ENCODE measurements at regions not wholly inside any gene's neighbourhood (a gene's known extent, or its start where the extent isn't known, plus 50 kb on each side); places are given as distances from the start of the nearest gene placed in this dataset.
"Not testable (repeated sequence)": the region's sequence is repeated elsewhere in the genome, so short reads cannot be mapped to it uniquely, and the experiment has no call there.

DNA sequence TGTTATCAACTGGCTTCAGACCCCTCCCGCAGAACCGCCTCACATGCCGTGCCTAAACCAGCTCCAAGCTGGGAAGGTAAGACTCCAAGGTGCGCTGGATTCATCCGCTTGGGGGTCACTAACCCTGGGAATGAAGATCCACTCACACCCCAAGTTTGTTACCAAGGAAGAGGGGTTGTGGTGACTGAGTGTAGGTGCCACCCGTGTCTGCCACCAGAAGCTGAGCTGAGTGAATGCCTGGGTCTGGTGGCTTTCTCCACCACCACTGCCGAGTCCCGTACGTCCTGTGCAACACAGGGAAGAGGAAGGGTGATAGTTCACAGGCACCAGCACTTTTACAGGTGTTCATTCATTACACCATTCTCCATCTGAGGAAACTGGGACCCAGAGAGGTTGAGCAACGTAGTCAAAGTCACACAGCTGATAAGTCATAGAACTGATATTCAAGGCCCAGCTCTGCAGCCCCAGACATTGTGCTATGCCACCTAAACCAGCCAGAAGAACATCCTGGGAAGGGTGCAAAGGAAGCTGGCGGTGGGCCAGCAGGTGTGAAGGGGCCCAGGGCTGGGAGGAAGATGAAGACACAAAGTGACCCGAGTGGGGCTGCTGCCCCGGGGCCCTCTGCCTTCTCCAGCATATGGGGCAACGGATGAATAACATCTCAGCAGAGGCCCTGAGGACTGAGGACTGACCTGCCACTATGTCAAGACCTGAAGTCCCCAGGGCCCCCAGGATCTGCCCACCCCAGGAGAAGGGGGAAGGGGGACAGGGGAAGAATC, 70.9 kb upstream of the PPP1R26 start:
- Histone ChIP-seq H3K4me1 (peaks cover 6% of the 10 kb centered on the region), H3K36me3 (ENCODE audit: low read depth, missing control alignments) (no peaks in the 10 kb centered on the region), H3K27me3 (no peaks in the 10 kb centered on the region), H3K27ac (no peak overlapping the region), H3K9me3 (no peaks in the 10 kb centered on the region), H3K4me3 (no peak overlapping the region)
- 90 to 92% methylated on average over 14 of the region's 14 CpGs for WGBS, 2 donors
- intact Hi-C loops (cut with DNase I; ENCODE audit: low total_unique reads): no loop called here
- no peak for TF ChIP-seq POLR2A (IDR thresholded peaks at IDR 0.05)
- TF ChIP-seq, protein P1, sequence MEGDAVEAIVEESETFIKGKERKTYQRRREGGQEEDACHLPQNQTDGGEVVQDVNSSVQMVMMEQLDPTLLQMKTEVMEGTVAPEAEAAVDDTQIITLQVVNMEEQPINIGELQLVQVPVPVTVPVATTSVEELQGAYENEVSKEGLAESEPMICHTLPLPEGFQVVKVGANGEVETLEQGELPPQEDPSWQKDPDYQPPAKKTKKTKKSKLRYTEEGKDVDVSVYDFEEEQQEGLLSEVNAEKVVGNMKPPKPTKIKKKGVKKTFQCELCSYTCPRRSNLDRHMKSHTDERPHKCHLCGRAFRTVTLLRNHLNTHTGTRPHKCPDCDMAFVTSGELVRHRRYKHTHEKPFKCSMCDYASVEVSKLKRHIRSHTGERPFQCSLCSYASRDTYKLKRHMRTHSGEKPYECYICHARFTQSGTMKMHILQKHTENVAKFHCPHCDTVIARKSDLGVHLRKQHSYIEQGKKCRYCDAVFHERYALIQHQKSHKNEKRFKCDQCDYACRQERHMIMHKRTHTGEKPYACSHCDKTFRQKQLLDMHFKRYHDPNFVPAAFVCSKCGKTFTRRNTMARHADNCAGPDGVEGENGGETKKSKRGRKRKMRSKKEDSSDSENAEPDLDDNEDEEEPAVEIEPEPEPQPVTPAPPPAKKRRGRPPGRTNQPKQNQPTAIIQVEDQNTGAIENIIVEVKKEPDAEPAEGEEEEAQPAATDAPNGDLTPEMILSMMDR (IDR thresholded peaks at IDR 0.05): no peak
- no peak for DNase-seq

DNA sequence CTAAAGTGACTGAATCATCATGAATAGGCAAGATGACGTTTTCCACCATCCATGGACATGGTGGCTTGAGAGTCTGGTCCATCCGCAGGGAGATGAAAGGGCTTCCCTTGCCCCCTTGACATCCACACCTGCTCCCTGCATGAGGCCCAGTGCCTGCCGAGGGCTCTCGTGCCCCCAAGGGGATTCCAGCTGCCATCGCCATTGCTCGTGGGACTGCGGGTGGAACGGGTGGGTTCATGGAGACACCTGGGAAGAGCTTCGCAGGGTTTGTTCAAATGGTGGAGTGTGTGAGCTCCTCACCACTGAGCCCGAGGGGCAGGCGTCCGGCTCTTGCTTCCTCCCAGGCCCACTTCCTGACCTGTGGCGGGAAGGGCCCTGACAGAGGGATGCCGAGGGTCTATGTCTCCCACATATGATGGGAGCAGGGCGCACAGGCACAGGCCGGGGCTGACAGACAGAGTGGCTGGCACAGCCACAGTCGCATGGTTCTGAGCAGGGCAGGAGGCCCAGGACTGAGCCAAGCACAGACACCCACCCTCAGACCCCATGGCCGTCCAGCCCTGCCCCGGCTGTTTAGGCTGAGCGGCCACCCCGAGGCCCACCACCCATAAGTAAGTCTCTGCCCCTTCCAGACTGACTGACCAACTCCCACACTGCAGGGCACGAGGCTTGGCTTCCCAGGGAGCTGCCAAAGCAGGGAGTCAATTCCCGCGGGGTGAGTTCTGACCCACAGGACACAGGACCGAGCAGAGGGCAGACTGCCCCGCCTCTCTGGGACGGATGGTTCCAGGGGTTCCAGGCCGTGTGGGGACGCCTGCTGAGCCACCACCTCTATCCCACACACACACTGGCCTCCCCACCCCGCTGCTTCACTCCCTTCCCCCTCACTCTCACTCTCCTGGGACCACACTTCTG, 70.0 kb upstream of the PPP1R26 start:
- H3K9me3 ChIP-seq: no peaks in the 10 kb centered on the region
- intact Hi-C loops (cut with DNase I; ENCODE audit: low total_unique reads): loop anchor here (5.0 kb wide), 1 partner anchor 322 kb away; the partner anchor contains the start of gene OLFM1
- no peak for DNase-seq
- no peaks in the 10 kb centered on the region for H3K36me3 ChIP-seq (ENCODE audit: low read depth, missing control alignments)
- peaks cover 6% of the 10 kb centered on the region for H3K4me1 ChIP-seq
- 89 to 91% methylated on average over 19 to 30 of the region's 30 CpGs for WGBS, 2 donors
- no peak overlapping the region for H3K27ac ChIP-seq
- no peaks in the 10 kb centered on the region for H3K27me3 ChIP-seq
- no peak overlapping the region for H3K4me3 ChIP-seq
- TF ChIP-seq POLR2A (IDR thresholded peaks at IDR 0.05): no peak
- TF ChIP-seq, protein P1 (IDR thresholded peaks at IDR 0.05): no peak

DNA sequence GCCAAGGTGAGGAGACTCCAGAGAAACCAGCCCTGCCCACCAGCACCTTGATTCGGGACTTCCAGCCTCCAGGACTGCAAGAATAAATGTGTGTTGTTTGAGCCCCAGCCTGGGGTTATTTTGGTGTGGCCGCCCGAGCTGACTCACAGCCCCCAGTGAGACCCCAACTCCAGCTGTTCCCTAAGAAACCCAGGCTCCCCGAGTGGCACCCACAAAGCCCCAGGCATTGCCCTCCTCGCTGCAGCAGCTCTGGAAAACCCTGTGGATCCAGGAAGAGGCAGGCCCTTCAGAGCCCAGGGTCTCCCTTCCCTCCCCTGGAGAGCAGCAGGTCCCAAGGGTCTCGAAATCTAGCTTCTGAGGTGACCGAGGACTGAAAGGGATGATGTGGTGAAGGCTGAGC, 69.2 kb upstream of the PPP1R26 start:
- Histone ChIP-seq H3K27me3 (no peaks in the 10 kb centered on the region), H3K4me3 (no peak overlapping the region)

DNA sequence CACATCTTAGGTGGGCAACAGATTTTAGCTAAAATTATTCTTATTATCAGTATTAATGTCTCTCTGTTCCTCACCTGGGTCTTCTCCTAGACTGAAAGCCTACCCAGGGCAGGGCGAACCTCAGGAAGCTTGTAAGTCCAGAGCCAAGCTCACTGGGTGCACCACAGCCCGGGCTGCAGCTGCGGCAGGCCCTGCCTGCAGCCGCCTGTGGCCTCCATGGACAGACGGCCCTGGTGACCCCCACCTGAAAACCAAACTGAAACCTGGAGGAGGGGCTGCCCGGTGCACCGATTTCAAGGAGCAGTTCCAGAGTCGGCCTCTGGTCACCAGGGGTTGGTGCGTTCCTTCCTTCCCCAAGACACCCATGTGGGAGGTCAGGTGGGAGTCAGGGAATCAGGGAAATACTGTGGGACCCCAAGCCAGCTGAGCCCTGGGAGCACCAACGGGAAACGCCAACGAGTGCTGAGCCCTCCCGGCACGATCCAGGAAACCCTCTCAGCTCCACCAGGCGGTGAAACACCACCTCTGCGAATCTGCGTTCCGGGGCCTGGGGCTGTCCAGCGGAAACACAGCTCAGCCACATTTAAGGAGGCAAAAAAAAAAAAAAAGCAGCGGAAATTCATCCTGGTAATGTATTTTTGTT, 68.6 kb upstream of the PPP1R26 start:
- TF ChIP-seq POLR2A (IDR thresholded peaks at IDR 0.05): no peak
- TF ChIP-seq, protein P1 (IDR thresholded peaks at IDR 0.05): no peak
- Histone ChIP-seq H3K4me3 (no peak overlapping the region), H3K27me3 (no peaks in the 10 kb centered on the region), H3K4me1 (peaks cover 6% of the 10 kb centered on the region), H3K27ac (no peak overlapping the region), H3K9me3 (no peaks in the 10 kb centered on the region), H3K36me3 (ENCODE audit: low read depth, missing control alignments) (no peaks in the 10 kb centered on the region)
- no peak for DNase-seq
- intact Hi-C loops (cut with DNase I; ENCODE audit: low total_unique reads): loop anchor here (5.0 kb wide), 1 partner anchor 324 kb away; the partner anchor contains the start of gene OLFM1
- WGBS, 2 donors: 91 to 92% methylated on average over 18 to 20 of the region's 20 CpGs

More for the DNA sequence above, 69.2 kb upstream of the PPP1R26 start:
- DNase-seq: no peak
- H3K27ac ChIP-seq: no peak overlapping the region
- H3K9me3 ChIP-seq: no peaks in the 10 kb centered on the region
- 84 to 100% methylated on average over 2 to 7 of the region's 7 CpGs for WGBS, 2 donors
- H3K4me1 ChIP-seq: peaks cover 6% of the 10 kb centered on the region
- TF ChIP-seq, protein P1 (IDR thresholded peaks at IDR 0.05): no peak
- TF ChIP-seq POLR2A (IDR thresholded peaks at IDR 0.05): no peak
- H3K36me3 ChIP-seq (ENCODE audit: low read depth, missing control alignments): no peaks in the 10 kb centered on the region
- intact Hi-C loops (cut with DNase I; ENCODE audit: low total_unique reads): loop anchor here (5.0 kb wide), 1 partner anchor 323 kb away; the partner anchor contains the start of gene OLFM1

DNA sequence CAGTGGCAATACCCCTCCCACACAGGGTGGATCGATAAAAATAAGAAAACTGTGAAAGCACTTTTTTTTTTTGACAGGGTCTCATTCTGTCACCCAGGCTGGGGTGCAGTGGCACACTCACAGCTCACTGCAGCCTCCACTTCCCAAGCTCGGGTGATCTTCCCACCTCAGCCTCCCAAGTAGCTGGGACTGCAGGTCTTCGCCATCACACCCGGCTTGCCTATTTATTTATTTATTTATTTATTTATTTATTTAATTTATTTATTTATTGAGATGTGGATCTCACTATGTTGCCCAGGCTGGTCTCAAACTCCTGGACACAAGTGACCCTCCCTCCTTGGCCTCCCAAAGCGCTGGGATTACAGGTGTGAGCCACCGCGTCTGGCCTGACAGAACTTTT, 68.0 kb upstream of the PPP1R26 start:
- not testable (repeated sequence) for H3K27me3 ChIP-seq
- intact Hi-C loops (cut with DNase I; ENCODE audit: low total_unique reads): loop anchor here (5.0 kb wide), 1 partner anchor 324 kb away; the partner anchor contains the start of gene OLFM1

More for the DNA sequence above, 68.0 kb upstream of the PPP1R26 start:
- not testable (repeated sequence) for H3K9me3 ChIP-seq; H3K27ac ChIP-seq; H3K4me3 ChIP-seq; DNase-seq; H3K4me1 ChIP-seq; H3K36me3 ChIP-seq (ENCODE audit: low read depth, missing control alignments)
- 91 to 93% methylated on average over 7 of the region's 7 CpGs for WGBS, 2 donors
